Mammary epithelial cell (primary cell): ENCODE measurements at regions not wholly inside any gene's neighbourhood (a gene's known extent, or its start where the extent isn't known, plus 50 kb on each side); places are given as distances from the start of the nearest gene placed in this dataset.

Source experiments
- EZH2 ChIP-seq: IDR thresholded peaks from 2 replicates; pipeline ENCODE4 v1.6.1; 2012; ENCODE audit warnings: low read length, inconsistent platforms, borderline replicate concordance
- TF ChIP-seq, protein P1 (sequence below), 2 donors: IDR thresholded peaks in 1 of 2; conservative IDR thresholded peaks in 1 of 2; 2 replicates each; pipeline ENCODE4 v1.5.1; 2011 to 2012; ENCODE audit warnings: inconsistent platforms in 2 of 2, low read length in 2 of 2, mild to moderate bottlenecking in 2 of 2, control low read depth in 1 of 2, low read depth in 1 of 2; ENCODE audit not compliant: insufficient read depth in 1 of 2; ENCODE audit errors: extremely low read depth in 1 of 2

GRCh38 chr2:234847639-234848038, 104.2 kb upstream of the SH3BP4 start:
- TF ChIP-seq, protein P1, sequence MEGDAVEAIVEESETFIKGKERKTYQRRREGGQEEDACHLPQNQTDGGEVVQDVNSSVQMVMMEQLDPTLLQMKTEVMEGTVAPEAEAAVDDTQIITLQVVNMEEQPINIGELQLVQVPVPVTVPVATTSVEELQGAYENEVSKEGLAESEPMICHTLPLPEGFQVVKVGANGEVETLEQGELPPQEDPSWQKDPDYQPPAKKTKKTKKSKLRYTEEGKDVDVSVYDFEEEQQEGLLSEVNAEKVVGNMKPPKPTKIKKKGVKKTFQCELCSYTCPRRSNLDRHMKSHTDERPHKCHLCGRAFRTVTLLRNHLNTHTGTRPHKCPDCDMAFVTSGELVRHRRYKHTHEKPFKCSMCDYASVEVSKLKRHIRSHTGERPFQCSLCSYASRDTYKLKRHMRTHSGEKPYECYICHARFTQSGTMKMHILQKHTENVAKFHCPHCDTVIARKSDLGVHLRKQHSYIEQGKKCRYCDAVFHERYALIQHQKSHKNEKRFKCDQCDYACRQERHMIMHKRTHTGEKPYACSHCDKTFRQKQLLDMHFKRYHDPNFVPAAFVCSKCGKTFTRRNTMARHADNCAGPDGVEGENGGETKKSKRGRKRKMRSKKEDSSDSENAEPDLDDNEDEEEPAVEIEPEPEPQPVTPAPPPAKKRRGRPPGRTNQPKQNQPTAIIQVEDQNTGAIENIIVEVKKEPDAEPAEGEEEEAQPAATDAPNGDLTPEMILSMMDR (conservative IDR thresholded peaks at IDR 0.05 in 1 of 2, IDR thresholded peaks at IDR 0.05 in 1 of 2; ENCODE audit: extremely low read depth in 1 of 2, insufficient read depth in 1 of 2, low read depth in 1 of 2, low read length in 2 of 2) = no peak
- no peak for TF ChIP-seq EZH2
